Astrocyte (in vitro differentiated cells and primary cell): ENCODE measurements at regions not wholly inside any gene's neighbourhood (a gene's known extent, or its start where the extent isn't known, plus 50 kb on each side); places are given as distances from the start of the nearest gene placed in this dataset.
A peak's percentile ranks its signal among the peaks of the same experiment; 100 is the strongest.

ENCODE experiments used
- DNase-seq: peaks from one replicate; pipeline ENCODE4 v3.0.0-alpha.2; 2010; ENCODE audit warnings: low read depth
- FAIRE-seq: peaks from 2 replicates; lab custom pipeline; 2011; peaks lifted over from hg19 to GRCh38; lab: Jason Lieb, UNC
- H2AFZ ChIP-seq: 2 replicates; pipeline ENCODE4 v1.6.0; 2012; ENCODE audit warnings: low read depth, low read length, inconsistent platforms
- H3K27ac ChIP-seq: 2 replicates; pipeline ENCODE4 v1.5.1; 2011; ENCODE audit warnings: low read depth, low read length, inconsistent platforms
- H3K27me3 ChIP-seq: 2 replicates; pipeline ENCODE4 v1.6.0; 2011; ENCODE audit warnings: low read length, inconsistent platforms; ENCODE audit not compliant: insufficient read depth
- H3K36me3 ChIP-seq: 2 replicates; pipeline ENCODE4 v1.5.1; 2011; ENCODE audit warnings: low read length, inconsistent platforms; ENCODE audit not compliant: insufficient read depth
- H3K4me1 ChIP-seq: 2 replicates; pipeline ENCODE4 v1.5.1; 2011; ENCODE audit warnings: low read length, inconsistent platforms; ENCODE audit not compliant: insufficient read depth
- H3K4me2 ChIP-seq: 2 replicates; pipeline ENCODE4 v1.6.0; 2012; ENCODE audit warnings: low read length, inconsistent platforms
- H3K4me3 ChIP-seq: 2 replicates; pipeline ENCODE4 v1.5.1; 2011; ENCODE audit warnings: low read depth, mild to moderate bottlenecking, low read length, inconsistent platforms; ENCODE audit not compliant: insufficient read depth
- H3K79me2 ChIP-seq: 2 replicates; pipeline ENCODE4 v1.6.0; 2012; ENCODE audit warnings: mild to moderate bottlenecking, low read length, inconsistent platforms; ENCODE audit not compliant: insufficient read depth
- H3K9ac ChIP-seq: 2 replicates; pipeline ENCODE4 v1.6.0; 2012; ENCODE audit warnings: mild to moderate bottlenecking, low read length, inconsistent platforms
- H3K9me3 ChIP-seq: 2 replicates; pipeline ENCODE4 v1.5.1; 2012; ENCODE audit warnings: low read depth, mild to moderate bottlenecking, low read length, inconsistent platforms; ENCODE audit not compliant: insufficient read depth
- H4K20me1 ChIP-seq: 2 replicates; pipeline ENCODE4 v1.6.0; 2012; ENCODE audit warnings: low read length, inconsistent platforms; ENCODE audit not compliant: insufficient read depth
- H3K27ac Mint-ChIP-seq: one replicate; pipeline ENCODE4 v1.8.0; 2021; ENCODE audit warnings: mild to moderate bottlenecking, mixed read lengths; ENCODE audit not compliant: unreplicated experiment
- H3K27me3 Mint-ChIP-seq: one replicate; pipeline ENCODE4 v1.8.0; 2021; ENCODE audit warnings: low read depth, mixed read lengths; ENCODE audit not compliant: unreplicated experiment
- H3K36me3 Mint-ChIP-seq: one replicate; pipeline ENCODE4 v1.8.0; 2021; ENCODE audit warnings: low read depth, mixed read lengths; ENCODE audit not compliant: unreplicated experiment
- H3K4me1 Mint-ChIP-seq: one replicate; pipeline ENCODE4 v1.8.0; 2021; ENCODE audit warnings: low read depth, mixed read lengths; ENCODE audit not compliant: unreplicated experiment
- H3K4me3 Mint-ChIP-seq: one replicate; pipeline ENCODE4 v1.8.0; 2021; ENCODE audit warnings: mild to moderate bottlenecking, moderate library complexity, mixed read lengths; ENCODE audit not compliant: unreplicated experiment
- H3K9me3 Mint-ChIP-seq: one replicate; pipeline ENCODE4 v1.8.0; 2021; ENCODE audit warnings: mild to moderate bottlenecking, mixed read lengths; ENCODE audit not compliant: unreplicated experiment
- CTCF ChIP-seq: IDR thresholded peaks from 2 replicates; pipeline ENCODE4 v1.5.1; 2011; ENCODE audit warnings: low read depth, mild to moderate bottlenecking, inconsistent platforms, low read length, moderate library complexity; ENCODE audit not compliant: insufficient read depth
- EZH2 ChIP-seq: IDR thresholded peaks from 2 replicates; pipeline ENCODE4 v1.6.1; 2012; ENCODE audit warnings: mild to moderate bottlenecking, low read length, inconsistent platforms; ENCODE audit not compliant: insufficient read depth

DNA sequence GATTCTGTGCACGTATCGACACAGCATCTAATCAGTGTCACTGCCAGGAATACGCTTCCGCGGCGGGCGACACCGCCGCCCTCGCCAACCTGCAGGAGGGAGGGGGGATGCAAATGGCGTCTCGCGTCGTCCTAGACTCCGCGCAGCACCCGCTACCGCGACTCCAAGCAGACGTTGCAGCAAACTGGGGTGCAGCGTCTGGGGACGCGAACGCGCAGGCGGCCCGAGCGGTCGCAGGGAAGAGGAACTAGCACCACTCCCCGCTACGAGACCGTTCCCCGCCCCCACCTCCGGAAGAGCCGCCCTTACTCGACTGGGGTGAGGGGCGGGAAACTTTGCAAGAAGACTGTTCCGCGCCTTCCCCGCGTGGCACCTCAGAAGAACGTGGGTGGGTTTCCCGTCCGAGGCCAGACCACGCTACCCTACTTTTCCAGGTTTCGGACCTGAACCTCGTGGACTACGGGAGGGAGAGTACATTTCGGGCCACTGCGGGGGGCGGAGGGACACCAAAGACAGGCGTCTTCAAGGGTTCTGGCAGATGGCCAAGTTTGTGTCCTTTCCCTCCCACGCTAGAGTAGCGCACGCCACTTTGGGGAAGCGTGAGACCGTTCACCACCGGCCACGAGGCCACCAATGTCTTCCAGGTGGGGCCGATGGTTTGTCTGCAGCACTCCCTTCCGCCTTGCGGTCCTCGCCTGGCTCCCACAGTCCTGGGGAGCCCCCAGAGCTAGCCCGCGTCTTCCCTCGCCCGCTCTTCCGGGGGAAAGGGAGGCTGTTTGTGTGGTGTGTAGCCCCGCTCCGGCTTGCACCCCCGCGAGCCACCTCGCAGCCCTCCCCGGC, 78.0 kb upstream of the BCOR start:
- no peaks in the 10 kb centered on the region for H3K79me2 ChIP-seq
- peak overlapping the region; percentile 69 for H3K9ac ChIP-seq
- no peaks in the 10 kb centered on the region for H3K27me3 ChIP-seq
- H3K4me2 ChIP-seq, result peak overlapping the region; percentile 87
- DNase-seq, result no peak
- peaks cover 2% of the 10 kb centered on the region for H3K4me1 Mint-ChIP-seq
- no peaks in the 10 kb centered on the region for H3K9me3 ChIP-seq
- H3K9me3 Mint-ChIP-seq, result peaks cover 1% of the 10 kb centered on the region
- peaks cover 1% of the 10 kb centered on the region for H3K36me3 Mint-ChIP-seq
- H2AFZ ChIP-seq, result peak overlapping the region; percentile 92
- H3K27me3 Mint-ChIP-seq, result peaks cover 14% of the 10 kb centered on the region
- H3K4me1 ChIP-seq, result peaks cover 22% of the 10 kb centered on the region
- no peaks in the 10 kb centered on the region for H3K36me3 ChIP-seq
- H3K4me3 ChIP-seq, result peak overlapping the region; percentile 61
- no peaks in the 10 kb centered on the region for H4K20me1 ChIP-seq
- H3K4me3 Mint-ChIP-seq, result peak overlapping the region; percentile 75
- H3K27ac Mint-ChIP-seq, result no peak overlapping the region
- H3K27ac ChIP-seq, result peak overlapping the region; percentile 47
- no peak for FAIRE-seq
- no peak for TF ChIP-seq CTCF
- no peak for TF ChIP-seq EZH2

GRCh38 chrX:40174854-40175510, 77.2 kb upstream of the BCOR start:
- Histone ChIP-seq H3K4me1 (peaks cover 22% of the 10 kb centered on the region), H3K9ac (peak overlapping the region; percentile 69), H3K27ac (peak overlapping the region; percentile 47), H3K9me3 (no peaks in the 10 kb centered on the region), H4K20me1 (no peaks in the 10 kb centered on the region), H3K36me3 (no peaks in the 10 kb centered on the region), H3K4me2 (peak overlapping the region; percentile 87), H3K79me2 (no peaks in the 10 kb centered on the region), H2AFZ (peak overlapping the region; percentile 92), H3K27me3 (no peaks in the 10 kb centered on the region), H3K4me3 (peak overlapping the region; percentile 61)
- Mint-ChIP-seq H3K4me3 (peak overlapping the region; percentile 78), H3K27ac (peak overlapping the region; percentile 53), H3K9me3 (peaks cover 1% of the 10 kb centered on the region), H3K4me1 (peaks cover 2% of the 10 kb centered on the region), H3K36me3 (peaks cover 1% of the 10 kb centered on the region), H3K27me3 (peaks cover 15% of the 10 kb centered on the region)
- TF ChIP-seq EZH2 (no peak), CTCF (no peak)
- DNase-seq (peak; percentile 44), FAIRE-seq (no peak)
